Kidney (tissue), 13 donors: ENCODE measurements at regions not wholly inside any gene's neighbourhood (a gene's known extent, or its start where the extent isn't known, plus 50 kb on each side); places are given as distances from the start of the nearest gene placed in this dataset.
"Not testable (repeated sequence)": the region's sequence is repeated elsewhere in the genome, so short reads cannot be mapped to it uniquely, and the experiment has no call there.

ENCODE experiments used
- DNase-seq, 5 donors: peaks; one replicate each; pipeline ENCODE4 v3.0.0-alpha.2; 2013 to 2020
- FAIRE-seq: peaks from 2 replicates; lab custom pipeline; 2012; peaks lifted over from hg19 to GRCh38; lab: Jason Lieb, UNC
- H3K27ac ChIP-seq, 2 donors: one replicate each; pipeline ENCODE4 v1.7.0; 2013; ENCODE audit warnings: low read depth in 2 of 2, low read length in 2 of 2, inconsistent platforms in 1 of 2
- H3K27me3 ChIP-seq: one replicate; pipeline ENCODE4 v1.7.1; 2013; ENCODE audit warnings: low read length, inconsistent platforms; ENCODE audit not compliant: control insufficient read depth, insufficient read depth
- H3K36me3 ChIP-seq, 3 donors: one replicate each; pipeline versions ENCODE4 v1.7.0 to v1.7.1; 2013; ENCODE audit warnings: low read length in 3 of 3, control low read depth in 1 of 3, inconsistent platforms in 1 of 3; ENCODE audit not compliant: insufficient read depth in 3 of 3, control insufficient read depth in 2 of 3
- H3K4me1 ChIP-seq, 3 donors: one replicate each; pipeline versions ENCODE4 v1.7.0 to v1.7.1; 2013; ENCODE audit warnings: low read length in 3 of 3, inconsistent platforms in 1 of 3, low read depth in 1 of 3; ENCODE audit not compliant: control insufficient read depth in 2 of 3, insufficient read depth in 2 of 3
- H3K4me3 ChIP-seq, 3 donors: one replicate each; pipeline versions ENCODE4 v1.7.0 to v1.8.1; 2013; ENCODE audit warnings: low read length in 3 of 3, control low read depth in 1 of 3, inconsistent platforms in 1 of 3
- H3K9ac ChIP-seq, 3 donors: one replicate each; pipeline versions ENCODE4 v1.7.0 to v1.7.1; 2013; ENCODE audit warnings: low read length in 3 of 3, control low read depth in 1 of 3, inconsistent platforms in 1 of 3
- H3K9me3 ChIP-seq, 3 donors: one replicate each; pipeline versions ENCODE4 v1.7.0 to v1.7.1; 2013; ENCODE audit warnings: low read length in 3 of 3, control low read depth in 1 of 3, inconsistent platforms in 1 of 3; ENCODE audit not compliant: control insufficient read depth in 2 of 3, insufficient read depth in 1 of 3
- intact Hi-C: fragments of 100-400 bp; cut with DNase I; formaldehyde crosslinking; loops from one replicate; pipeline ENCODE4 v1.11.1; 2022
- TF ChIP-seq, protein P1 (sequence below): IDR thresholded peaks from 3 replicates; pipeline ENCODE4 v1.5.1; 2012; ENCODE audit warnings: mild to moderate bottlenecking, moderate library complexity, borderline replicate concordance; ENCODE audit not compliant: insufficient read depth; ENCODE audit errors: extremely low read depth
- donor health status: control.
- donor health status: control.
- donor health status: control.
- donor health status: control.
- donor health status: control.
- donor health status: DM: yes; HTN: yes; CAD: no.
- donor health status: Normal renal cell carcinoma (clear cell type).

DNA sequence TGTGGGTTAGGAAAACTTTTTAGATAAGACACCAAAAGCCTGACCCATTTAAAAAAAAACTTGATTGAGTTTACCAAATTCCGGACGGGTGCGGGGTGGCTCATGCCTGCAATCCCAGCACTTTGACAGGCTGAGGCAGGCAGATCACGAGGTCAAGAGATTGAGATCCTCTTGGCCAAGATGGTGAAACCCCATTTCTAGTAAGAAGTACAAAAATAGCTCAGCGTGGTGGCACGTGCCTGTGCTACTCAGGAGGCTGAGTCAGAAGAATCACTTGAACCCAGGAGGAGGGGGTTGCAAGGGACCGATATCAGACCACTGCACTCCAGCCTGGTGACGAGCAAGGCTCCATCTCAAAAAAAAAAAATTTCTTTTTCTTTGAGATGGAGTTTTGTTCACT is 307.8 kb upstream of the USP9Y start:
- H3K9ac ChIP-seq = no peak overlapping the region
- peak overlapping the region in 1 of 2 donors; percentile 17 for H3K27ac ChIP-seq
- no peaks in the 10 kb centered on the region for H3K27me3 ChIP-seq
- H3K9me3 ChIP-seq = no peaks in the 10 kb centered on the region
- no peaks in the 10 kb centered on the region for H3K36me3 ChIP-seq
- intact Hi-C loops = no loop called here
- FAIRE-seq (no peak), DNase-seq (no peak)
- TF ChIP-seq, protein P1, sequence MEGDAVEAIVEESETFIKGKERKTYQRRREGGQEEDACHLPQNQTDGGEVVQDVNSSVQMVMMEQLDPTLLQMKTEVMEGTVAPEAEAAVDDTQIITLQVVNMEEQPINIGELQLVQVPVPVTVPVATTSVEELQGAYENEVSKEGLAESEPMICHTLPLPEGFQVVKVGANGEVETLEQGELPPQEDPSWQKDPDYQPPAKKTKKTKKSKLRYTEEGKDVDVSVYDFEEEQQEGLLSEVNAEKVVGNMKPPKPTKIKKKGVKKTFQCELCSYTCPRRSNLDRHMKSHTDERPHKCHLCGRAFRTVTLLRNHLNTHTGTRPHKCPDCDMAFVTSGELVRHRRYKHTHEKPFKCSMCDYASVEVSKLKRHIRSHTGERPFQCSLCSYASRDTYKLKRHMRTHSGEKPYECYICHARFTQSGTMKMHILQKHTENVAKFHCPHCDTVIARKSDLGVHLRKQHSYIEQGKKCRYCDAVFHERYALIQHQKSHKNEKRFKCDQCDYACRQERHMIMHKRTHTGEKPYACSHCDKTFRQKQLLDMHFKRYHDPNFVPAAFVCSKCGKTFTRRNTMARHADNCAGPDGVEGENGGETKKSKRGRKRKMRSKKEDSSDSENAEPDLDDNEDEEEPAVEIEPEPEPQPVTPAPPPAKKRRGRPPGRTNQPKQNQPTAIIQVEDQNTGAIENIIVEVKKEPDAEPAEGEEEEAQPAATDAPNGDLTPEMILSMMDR = no peak
- H3K4me1 ChIP-seq = peaks cover 0 to 3% (median 0%) of the 10 kb centered on the region in 3 donors
- no peak overlapping the region for H3K4me3 ChIP-seq

DNA sequence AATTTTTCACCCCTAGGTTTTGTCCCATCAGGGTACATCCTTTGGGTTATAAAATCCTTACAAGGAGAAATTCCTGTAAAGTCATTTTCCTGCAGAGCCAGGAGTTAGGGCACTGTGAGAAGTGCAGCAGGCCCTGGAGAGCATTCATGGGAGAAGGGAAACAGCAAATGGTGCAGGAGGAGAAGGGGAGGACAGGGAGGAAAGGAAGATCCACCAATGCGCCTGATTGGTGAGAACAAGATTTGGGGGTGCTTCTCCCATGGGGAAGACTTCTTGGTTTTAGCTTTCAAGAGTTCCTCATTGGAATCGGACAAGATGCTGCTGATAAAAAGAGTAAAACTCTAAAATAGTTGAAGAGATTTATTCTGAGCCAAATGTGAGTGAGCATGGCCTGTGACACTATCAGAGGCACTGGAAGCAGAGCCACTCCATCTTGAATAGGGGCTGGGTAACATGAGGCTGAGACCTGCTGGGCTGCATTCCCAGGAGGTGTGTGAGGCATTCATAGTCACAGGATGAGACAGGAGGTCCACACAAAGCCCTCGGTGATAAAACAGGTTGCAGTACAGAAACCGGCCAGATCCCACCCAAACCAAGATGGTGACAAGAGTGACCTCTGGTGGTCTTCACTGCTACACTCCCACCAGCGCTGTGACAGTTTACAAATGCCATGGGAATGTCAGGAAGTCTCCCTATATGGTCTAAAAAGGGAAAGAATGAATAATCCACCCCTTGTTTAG is 305.5 kb upstream of the USP9Y start:
- H3K9ac ChIP-seq, H3K4me1 ChIP-seq, intact Hi-C loops, H3K4me3 ChIP-seq, FAIRE-seq, H3K27ac ChIP-seq, H3K36me3 ChIP-seq, H3K27me3 ChIP-seq, H3K9me3 ChIP-seq: not testable (repeated sequence)
- DNase-seq = peak in 1 of 5 donors; percentile 19

DNA sequence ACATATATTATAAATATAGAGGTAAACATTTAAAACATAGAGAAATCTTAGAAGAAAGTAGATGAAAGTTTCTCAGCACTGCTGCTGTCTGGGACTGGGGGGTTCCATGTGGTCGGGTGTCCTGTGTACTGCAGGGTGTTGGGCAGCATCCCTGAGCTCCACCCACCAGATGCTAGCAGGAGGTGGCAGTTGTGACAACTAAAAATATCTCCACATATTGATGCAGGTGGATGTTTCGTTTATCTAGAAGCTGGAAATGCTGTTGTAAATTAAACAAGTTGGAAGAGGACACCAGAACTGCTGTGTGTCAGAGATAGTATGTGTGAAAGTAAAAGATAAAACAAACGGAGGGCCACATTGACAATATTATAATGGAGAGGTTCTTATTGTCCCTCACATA is 297.1 kb upstream of the USP9Y start:
- H3K27ac ChIP-seq = no peak overlapping the region
- intact Hi-C loops = no loop called here
- H3K4me3 ChIP-seq = no peak overlapping the region
- no peaks in the 10 kb centered on the region for H3K4me1 ChIP-seq
- H3K27me3 ChIP-seq = no peaks in the 10 kb centered on the region
- H3K9me3 ChIP-seq = no peaks in the 10 kb centered on the region
- TF ChIP-seq, protein P1 = no peak
- no peaks in the 10 kb centered on the region for H3K36me3 ChIP-seq
- H3K9ac ChIP-seq = no peak overlapping the region
- DNase-seq (no peak), FAIRE-seq (no peak)

DNA sequence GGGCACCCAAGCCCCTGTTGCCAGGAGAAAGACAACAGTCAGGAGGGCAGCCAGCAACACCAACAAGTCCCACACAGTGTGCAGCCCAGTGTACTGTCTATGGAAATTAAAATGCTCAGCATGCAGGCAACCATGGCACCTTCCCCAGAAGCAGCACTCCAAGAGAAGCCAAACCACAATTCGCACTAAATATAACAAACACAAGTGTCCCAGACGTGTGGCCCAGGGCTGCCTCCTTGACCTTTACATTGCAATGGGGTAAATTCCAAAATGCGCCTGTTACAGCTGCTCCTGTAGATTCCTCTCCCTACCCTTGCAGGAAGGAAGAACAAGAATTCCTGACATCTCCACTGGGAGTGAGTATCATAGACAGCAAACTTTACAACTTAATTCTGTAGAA is 292.8 kb upstream of the USP9Y start:
- no peak overlapping the region for H3K9ac ChIP-seq
- H3K27me3 ChIP-seq = no peaks in the 10 kb centered on the region
- FAIRE-seq (no peak), DNase-seq (no peak)
- no peaks in the 10 kb centered on the region for H3K4me1 ChIP-seq
- TF ChIP-seq, protein P1 = no peak
- H3K36me3 ChIP-seq = no peaks in the 10 kb centered on the region
- no peak overlapping the region for H3K27ac ChIP-seq
- intact Hi-C loops = no loop called here
- H3K4me3 ChIP-seq = no peak overlapping the region
- H3K9me3 ChIP-seq = no peaks in the 10 kb centered on the region
